Stimulated activated CD4-positive, alpha-beta T cell treated with anti-CD3 and anti-CD28 coated beads, Interleukin-15, amount 100 ng/mL, for 1 hour (primary cell): ENCODE measurements at regions not wholly inside any gene's neighbourhood (a gene's known extent, or its start where the extent isn't known, plus 50 kb on each side); places are given as distances from the start of the nearest gene placed in this dataset.

Source experiments
- DNase-seq, 2 donors: peaks; one replicate each; pipeline ENCODE4 v3.0.0-alpha.2; 2020; ENCODE audit warnings: low read depth in 1 of 2, low spot score in 1 of 2

DNA sequence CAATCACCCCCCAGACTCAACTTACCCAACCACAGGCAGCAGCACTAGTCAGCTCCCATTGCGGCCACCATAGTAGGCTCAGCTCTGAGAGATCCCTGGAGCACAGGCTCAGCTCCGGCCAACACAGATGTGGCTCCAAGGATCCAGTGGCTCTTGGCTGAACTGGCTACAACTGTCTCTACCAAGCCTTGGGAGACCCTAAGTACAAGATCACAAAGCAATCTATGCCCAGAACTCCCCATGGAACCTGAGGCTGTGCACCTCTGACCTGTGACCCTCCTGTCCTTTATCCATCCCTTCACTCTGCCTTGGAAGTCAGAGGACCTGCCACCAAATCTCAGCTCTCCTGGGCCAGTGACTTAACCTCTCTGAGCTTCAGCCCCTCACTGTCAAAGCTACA is 61.8 kb upstream of the GJB5 start:
- no peak for DNase-seq

DNA sequence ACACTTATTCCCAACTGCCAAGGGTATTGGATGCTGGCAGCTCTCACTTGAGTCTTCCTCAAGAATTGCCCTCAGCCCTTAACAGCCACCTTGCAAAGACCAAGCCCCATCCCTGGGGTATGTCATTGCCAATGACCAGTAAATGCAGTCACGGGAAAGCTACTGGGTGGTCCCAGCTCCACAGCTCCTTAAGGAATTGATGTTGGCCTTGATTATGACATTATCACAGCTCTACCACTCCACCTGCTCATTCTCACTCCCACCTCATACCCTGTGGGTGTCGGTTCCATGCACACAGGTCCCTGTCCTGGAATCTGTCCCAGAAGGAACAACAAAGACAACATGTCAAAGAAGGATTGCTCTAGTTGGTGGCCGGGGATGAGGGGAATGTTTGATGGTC is 60.5 kb upstream of the GJB5 start:
- no peak for DNase-seq

DNA sequence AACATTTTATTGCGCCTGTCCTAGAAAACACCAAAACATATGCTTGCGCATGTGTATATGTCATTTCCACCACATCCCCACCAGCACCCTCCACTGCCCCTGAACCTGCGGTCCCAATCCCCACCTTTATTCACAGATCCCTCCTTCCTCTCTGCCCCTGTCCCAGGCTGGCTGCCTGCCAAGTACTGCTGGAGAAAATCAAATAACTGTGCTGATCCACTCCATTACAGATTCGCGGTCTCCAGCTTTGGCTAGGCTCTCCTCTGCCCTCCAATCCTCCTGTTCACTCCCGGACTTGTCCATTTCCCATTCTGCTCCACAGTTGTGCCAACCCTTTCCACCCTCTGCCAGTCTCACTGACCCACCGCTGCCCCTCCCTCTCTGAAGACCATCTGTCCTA is 59.3 kb upstream of the GJB5 start:
- no peak for DNase-seq

DNA sequence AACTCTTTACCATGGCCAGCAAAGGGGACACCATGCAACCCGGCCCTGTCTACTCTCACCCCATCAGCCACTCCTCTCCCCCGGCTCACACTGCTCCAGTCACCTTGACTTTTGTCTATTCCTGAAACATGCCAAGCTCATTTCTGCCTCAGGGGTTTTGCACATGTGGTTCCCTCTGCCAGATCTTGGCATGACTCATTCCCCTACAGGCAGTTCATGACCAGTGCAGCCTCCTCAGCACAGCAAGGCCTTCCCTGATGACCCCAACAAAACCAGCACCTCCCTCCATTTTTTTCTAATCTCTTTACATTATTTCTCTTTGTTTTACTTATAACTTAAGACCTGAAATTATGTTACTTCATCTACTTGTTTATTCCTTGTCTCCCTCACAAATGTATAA is 58.6 kb upstream of the GJB5 start:
- DNase-seq = no peak

DNA sequence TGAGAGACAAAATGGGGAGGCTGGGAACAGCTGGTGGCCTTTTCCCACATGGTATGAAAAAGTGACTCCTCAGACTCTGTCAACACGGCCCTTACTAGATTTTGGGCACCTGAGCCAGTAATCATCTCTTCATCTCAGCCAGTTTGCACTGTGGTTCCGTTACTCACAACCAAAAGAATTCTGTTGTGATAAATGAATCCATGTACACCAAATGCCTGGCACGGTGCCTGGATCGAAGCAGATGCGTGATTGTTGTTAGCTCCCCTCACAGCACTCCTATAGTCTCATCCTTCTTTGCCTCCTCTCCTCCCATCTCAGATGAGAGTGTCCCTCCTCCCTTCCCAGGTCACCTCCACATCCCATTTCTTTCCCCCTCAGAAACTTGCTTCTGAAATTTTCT is 57.9 kb upstream of the GJB5 start:
- DNase-seq = no peak

DNA sequence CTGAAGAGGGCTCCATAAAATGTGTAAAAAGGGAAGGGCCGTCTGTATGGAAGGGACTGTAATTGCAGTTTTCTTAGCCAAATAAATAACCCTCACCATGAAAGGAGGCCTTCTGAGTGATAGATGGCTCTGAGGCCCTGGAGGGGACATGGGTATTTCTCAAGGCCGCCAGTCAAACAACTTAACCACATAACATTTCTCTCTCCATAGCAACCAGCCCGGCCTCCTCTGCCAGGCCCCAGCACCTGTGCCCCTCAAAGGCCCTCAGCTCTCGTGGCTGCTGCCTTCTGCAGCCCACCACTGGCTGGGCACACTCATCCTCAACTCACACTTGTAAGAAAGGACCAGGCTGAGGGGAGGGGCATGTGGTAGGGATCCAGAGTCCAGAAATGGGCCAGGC is 57.0 kb upstream of the GJB5 start:
- DNase-seq = no peak

DNA sequence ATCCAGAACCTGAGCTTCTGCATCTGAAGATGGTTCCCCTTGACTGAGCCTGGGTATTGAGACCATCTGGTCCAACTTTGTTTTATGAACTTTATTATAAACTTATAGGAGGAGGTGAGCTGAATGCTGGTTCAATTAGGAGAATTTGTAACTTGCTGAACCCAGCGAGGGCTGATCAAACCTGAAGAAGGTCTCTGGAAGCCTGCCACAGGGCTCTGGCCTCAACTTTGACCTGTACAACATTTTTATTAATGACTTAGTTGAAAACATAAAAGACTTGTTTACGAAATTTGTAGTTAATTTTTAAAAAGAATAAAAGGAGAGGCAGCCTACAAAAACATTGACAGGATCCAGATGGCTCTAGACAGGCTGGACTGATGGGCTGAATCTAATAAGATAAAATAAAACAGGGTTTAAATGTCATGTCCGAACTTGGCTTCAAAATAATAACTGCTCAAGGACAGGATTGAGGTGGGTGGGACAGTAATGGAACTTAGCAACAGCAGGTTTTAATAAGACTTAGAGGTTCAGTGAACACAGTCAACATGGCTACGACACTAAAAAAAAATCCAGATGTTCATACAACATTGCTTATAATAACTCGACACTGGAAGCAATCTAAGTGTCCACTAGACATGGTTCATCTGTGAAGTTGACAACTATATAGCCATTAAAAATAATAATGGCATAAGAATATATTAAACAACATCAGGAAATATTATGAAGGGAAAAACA is 53.4 kb upstream of the GJB5 start:
- no peak for DNase-seq
